Astrocyte (in vitro differentiated cells and primary cell): ENCODE measurements at regions not wholly inside any gene's neighbourhood (a gene's known extent, or its start where the extent isn't known, plus 50 kb on each side); places are given as distances from the start of the nearest gene placed in this dataset.

Experiments used
- EZH2 ChIP-seq: IDR thresholded peaks from 2 replicates; pipeline ENCODE4 v1.6.1; 2012; ENCODE audit warnings: mild to moderate bottlenecking, low read length, inconsistent platforms; ENCODE audit not compliant: insufficient read depth
- TF ChIP-seq, protein P1 (sequence below): IDR thresholded peaks from 2 replicates; pipeline ENCODE4 v1.5.1; 2011; ENCODE audit warnings: low read depth, mild to moderate bottlenecking, inconsistent platforms, low read length, moderate library complexity; ENCODE audit not compliant: insufficient read depth

DNA sequence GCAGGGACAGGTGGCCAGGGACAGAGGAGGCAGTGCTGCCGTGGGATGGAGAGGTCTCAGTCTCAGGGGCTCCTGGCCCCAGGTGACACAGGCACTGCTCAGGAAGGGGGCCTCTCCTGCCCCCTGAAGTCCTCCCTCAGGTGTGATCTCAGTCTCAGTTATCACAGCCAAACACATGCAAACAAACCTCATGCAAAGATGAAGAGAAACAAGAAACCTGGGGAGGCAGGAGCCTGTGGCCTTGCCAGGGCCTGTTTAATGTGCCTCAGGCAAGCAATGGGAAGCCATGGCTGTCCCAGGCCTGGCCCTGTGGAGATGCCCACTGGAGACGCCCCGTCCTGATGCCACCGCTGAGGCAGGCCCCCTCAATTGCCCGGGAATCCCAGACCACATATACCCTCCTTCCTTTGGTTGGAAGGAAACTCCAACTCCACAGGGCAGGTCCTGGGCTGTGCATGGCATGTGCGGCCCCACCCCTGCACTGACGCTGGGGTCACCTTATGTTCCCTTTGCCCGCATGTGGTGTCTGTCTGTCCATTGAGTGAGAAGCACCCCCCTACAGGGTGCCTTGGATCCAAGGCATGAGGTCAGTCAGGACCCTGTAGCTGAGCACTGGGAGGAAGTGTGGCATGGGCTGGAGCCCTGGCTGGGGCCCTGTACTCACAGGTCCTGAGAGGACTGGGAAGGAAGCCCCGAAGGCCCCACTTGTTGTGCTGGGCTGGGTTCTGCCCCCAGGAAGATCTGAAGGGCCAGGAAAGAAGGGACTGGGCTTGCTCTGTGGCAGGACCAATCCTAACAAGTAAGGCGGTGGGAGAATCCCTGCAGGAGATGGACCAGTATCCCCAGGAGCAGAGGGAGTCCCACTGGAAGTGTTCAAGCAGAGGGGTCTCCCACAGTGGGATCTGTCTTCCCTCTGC lies 68.8 kb upstream of the RAB6C start:
- TF ChIP-seq, protein P1, sequence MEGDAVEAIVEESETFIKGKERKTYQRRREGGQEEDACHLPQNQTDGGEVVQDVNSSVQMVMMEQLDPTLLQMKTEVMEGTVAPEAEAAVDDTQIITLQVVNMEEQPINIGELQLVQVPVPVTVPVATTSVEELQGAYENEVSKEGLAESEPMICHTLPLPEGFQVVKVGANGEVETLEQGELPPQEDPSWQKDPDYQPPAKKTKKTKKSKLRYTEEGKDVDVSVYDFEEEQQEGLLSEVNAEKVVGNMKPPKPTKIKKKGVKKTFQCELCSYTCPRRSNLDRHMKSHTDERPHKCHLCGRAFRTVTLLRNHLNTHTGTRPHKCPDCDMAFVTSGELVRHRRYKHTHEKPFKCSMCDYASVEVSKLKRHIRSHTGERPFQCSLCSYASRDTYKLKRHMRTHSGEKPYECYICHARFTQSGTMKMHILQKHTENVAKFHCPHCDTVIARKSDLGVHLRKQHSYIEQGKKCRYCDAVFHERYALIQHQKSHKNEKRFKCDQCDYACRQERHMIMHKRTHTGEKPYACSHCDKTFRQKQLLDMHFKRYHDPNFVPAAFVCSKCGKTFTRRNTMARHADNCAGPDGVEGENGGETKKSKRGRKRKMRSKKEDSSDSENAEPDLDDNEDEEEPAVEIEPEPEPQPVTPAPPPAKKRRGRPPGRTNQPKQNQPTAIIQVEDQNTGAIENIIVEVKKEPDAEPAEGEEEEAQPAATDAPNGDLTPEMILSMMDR: no peak
- TF ChIP-seq EZH2: no peak
